ENCODE measurements at regions not wholly inside any gene's neighbourhood (a gene's known extent, or its start where the extent isn't known, plus 50 kb on each side); places are given as distances from the start of the nearest gene placed in this dataset.

GRCh38 chr15:66933932-66934867, 131.2 kb upstream of the SMAD3 start:
- no peak for DNase-seq

DNA sequence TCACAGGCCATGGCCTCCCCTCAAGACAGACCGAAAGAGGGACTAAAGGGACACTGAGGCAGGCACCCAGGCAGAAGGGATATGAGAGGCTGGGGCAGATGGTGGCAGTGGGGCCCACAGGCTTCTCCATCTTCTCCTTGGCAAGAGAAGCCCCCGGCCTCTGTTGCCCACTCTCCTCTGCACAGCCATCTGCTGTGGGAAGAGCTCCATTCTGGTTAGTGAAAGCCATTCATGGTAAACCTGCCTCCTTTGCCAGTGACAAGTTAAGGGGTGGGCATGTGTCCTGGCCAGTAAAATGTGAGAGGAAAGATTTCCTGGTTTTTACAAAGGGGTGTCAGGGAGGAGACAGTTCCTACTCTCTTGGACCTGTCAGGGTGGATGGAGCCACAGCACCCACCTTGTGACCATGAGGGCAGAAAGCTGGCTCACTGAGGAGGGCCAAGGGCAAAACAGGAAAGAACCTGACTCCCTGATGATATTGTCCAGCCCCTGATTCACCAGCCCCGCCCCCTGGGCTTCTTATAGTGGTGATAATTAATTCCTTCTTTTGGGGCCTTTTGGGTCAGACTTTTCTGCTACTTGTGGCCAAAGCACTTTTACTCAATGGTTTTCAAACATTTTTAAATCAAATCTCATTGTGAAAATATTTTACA, 130.4 kb upstream of the SMAD3 start:
- no peak for DNase-seq

GRCh38 chr15:66935688-66936087, 129.7 kb upstream of the SMAD3 start:
- DNase-seq, result no peak

GRCh38 chr15:66936109-66936860, 129.1 kb upstream of the SMAD3 start:
- no peak for DNase-seq

DNA sequence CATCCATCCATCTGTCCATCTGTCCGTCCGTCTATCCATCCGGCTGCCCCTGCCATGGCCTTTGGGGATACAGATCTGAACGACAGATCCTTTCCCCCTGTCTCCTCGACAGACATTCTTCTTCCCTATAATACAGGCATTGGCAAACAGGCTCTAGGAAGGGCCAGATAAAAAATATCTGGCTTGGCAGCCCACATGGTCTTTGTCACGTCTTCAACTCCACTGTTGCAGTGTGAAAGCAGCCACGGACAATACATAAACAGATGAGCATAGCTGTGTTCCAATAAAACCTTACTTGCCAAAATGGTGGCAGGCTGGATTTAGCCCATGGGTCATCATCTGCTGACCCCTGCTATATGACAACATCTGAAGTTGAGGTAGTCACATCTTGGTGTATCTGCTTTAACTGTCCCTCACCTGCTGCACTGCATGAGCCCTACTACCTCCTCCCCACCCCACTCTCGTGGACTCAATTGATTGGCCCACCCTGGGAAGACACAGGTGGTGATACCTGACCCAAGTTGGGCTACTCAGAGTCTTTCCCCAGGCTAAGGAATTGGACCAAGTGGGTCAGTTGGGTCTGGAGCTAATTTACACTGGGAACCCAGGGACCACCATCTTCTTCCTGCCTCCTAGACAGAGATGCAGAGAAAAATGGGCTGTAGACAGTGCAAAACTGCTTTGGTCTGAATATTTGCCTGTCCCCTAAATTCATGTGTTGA, 128.4 kb upstream of the SMAD3 start:
- DNase-seq, result no peak

GRCh38 chr15:66937588-66937987, 127.8 kb upstream of the SMAD3 start:
- DNase-seq, result no peak

- no peak for DNase-seq
These were observed 127.1 kb upstream of the SMAD3 start for GRCh38 chr15:66938114-66938830.

DNA sequence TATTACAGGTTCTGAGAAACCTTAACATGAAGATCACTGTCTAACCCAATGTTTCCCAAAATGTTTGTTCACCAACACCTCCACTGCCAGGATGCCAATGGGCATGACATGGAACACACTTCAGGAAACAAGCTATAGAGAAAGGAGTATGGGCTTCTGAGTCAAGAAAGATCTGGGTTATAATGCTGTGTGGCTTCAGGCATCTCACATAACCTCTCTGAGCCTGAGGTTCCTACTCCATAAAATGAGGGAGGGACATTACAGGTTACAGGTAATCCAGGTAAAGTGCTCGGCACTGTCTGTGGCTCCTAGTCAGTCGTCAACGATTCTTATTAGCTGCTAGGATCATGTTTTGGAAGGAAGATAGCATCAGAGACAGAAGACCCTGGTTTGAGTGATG, 126.4 kb upstream of the SMAD3 start:
- no peak for DNase-seq

DNA sequence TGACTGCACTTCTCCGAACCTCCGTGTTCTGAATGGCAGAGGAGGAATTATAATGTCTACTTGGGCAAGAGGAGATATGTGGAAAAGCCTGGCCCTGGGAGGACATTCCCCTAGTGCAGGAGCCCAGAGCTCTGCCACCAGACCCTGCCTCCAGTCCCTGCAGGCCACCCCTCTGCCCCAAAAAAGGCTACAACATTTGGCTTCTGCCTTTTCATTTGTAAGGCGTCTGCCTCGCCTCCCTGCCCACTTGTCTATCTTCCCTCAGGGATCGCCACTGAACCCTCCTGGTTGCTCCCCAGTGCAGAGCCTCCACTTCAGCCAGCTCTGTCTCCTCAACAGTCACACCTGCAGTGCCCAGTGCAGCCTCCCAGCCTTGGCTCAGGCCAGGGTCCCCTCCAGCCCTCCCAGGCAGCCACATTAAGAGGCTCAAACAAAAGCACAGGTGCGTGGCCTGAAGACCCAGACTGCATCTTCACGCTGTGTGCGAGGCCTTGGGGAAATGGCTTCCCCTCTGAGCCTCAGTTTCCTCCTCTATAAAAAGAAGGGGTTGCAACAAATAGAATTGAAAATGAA, 125.9 kb upstream of the SMAD3 start:
- DNase-seq, result no peak

DNA sequence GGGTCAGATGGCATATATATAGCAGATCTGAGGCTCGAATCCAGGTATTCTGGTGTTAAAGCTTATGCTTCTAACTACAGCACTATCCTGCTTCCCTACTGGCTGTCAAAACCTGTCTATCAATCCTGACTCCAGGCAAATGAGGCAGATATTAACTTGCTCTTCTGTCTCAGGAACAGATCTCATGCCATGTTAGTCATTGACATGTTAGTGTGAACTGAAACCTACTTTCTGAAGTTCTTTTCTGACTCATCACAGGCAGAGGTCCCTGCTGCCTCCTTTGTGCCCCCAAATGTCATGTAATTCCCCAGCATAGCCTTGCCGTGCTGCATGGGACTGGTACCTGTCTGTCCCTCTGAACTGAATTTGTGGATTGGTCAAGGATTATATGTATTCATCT, 125.0 kb upstream of the SMAD3 start:
- no peak for DNase-seq

DNA sequence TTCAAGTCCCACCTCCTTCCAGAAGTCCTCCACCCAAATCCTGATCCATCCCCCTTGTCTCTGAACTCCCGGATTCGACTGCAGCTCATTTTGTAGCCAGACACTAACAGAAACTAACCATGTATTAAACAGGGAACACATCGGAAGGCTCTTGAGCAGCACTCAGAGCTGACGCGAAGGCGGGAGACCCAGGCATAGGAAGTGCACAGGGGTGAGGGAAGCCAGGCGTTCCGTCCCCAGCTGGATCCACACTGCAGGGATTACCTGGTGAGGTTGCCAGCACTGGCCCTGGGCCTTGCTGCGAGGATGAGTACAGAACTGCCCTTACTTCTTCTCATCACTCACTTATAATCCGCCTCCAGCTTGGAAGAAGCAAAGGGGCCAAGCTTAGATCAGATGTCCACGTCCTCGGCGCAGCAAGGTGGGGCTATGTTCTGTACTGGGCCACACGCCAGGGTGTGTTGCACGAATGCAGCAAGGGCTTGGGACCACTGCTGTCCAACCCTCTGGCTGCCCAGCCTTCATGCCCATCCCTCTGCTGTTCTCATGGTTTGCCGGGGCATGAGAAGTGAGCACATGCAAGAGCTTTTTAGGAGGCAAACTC, 124.2 kb upstream of the SMAD3 start:
- DNase-seq, result no peak

GRCh38 chr15:66941791-66942190, 123.6 kb upstream of the SMAD3 start:
- DNase-seq, result no peak

- no peak for DNase-seq
These were observed 122.6 kb upstream of the SMAD3 start for GRCh38 chr15:66942649-66943390.

GRCh38 chr15:66943456-66944095, 121.8 kb upstream of the SMAD3 start:
- no peak for DNase-seq

DNA sequence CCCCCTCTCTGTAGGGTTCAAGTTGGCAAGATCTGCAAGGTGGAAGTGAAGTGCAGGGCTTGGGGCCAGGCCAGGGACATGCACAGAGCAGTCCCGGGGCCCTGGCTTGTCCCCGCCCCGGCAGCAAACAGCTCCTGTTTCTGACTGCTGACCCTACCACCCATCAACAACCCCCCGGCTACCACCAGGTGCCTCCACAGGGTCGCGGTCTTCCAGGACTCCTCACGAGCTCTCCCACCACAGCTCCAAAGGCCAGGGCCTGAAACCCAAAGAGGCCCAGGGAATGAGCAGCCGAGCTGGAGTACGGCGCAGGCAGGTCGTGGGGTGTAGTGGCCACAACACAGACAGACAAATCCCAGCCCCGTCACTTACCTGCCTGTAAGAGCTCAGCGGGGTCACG, 121.3 kb upstream of the SMAD3 start:
- no peak for DNase-seq

DNA sequence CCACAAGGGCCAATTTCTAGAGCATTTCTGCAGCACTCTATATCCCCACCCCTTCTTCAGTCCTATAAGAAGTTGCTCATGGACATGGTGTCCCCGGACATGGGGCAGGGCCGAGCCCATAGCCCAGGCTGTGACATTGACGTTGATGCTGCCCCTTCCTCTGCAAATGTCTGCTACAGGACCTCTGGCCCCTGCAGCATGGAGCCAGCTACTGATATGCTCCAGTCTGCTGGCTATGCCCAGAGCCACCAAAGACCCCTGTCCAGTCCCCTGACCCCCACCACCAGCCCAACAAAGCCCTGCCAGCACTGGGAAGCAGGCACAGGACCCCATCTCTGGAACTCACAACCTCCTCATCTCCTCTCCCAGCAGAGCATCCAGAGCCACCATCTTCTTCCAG, 120.1 kb upstream of the SMAD3 start:
- DNase-seq, result no peak

DNA sequence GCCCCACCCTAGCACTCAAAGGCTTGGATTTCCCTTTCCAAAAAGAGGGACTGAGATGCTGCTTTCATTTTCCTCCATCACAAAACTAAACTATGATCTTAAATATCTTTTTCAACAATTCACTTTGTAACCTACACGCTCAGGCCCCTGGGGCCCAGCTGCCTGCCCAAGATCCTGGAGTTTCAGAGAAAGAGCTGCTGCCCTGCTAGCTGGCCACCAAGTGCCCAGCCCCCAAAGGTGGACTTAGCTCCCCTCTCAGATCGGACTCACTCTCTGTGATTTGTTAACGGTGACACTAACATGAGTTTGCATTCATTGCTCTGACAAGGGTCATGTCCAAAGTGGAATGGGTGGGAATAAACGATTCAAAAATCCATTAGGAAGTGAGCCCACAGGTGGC, 119.6 kb upstream of the SMAD3 start:
- DNase-seq, result no peak

- DNase-seq, result peak; percentile 55
These were observed 118.7 kb upstream of the SMAD3 start for GRCh38 chr15:66946578-66947164.

DNA sequence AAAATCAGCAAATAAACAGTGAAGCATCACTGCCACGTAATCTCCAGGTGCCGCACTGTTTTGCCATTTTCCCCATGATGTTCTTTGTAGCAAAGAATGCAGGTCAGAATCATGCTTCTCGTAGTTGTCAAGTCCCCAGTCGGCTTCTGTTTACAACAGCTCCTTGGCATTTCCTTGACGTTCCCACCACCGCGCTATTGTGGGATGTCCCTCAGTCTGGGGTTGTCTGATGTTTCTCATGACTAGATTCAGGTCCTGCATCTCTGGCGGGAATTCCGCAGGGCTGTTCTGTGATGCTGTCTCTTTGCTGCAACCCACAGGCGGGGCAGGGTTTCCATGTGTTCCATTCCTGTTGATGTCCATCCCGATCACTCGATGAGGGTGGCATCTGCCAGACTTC, 117.9 kb upstream of the SMAD3 start:
- no peak for DNase-seq

DNA sequence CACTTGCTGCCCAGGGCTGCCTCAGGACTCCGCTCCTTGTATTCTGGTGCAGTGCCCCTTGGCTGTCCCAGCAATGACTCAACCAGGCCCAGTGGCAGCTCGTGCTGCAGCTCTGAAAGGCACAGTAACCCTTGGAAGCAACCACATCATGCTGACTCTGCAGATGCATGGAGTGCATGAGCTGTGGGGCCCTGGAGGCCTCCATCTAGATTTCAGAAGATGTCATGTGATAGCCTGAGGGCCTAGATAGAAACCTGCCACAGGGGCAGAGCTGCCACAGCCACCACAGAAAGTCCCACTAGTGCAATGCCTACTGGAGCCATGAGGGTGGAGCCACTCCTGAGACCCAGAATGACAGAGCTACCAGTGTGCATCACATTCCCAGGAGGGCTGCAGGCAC, 117.1 kb upstream of the SMAD3 start:
- no peak for DNase-seq

Data from activated effector memory CD4-positive, alpha-beta T cell treated with Interleukin-2 at 50 U/mL for 16 hours (primary cell).